DND-41 (cell line): ENCODE measurements at regions not wholly inside any gene's neighbourhood (a gene's known extent, or its start where the extent isn't known, plus 50 kb on each side); places are given as distances from the start of the nearest gene placed in this dataset.

ENCODE experiments used
- ATAC-seq: fragments of 200-7000 bp; cut with Tn5 transposase; 3 replicates; pipeline ENCODE4 v1.9.1; 2021; ENCODE audit warnings: low read depth; ENCODE audit not compliant: insufficient read depth
- DNase-seq: peaks from one replicate; pipeline ENCODE4 v3.0.0-alpha.2; 2020
- H2AFZ ChIP-seq: 2 replicates; pipeline ENCODE4 v1.6.0; 2012; ENCODE audit warnings: low read depth, low read length
- H3K27ac ChIP-seq: 2 replicates; pipeline ENCODE4 v1.5.1; 2012; ENCODE audit warnings: low read length, inconsistent platforms
- H3K27me3 ChIP-seq: fragments of 200-600 bp; sonication (generic); 2 replicates; pipeline ENCODE4 v1.6.0; 2012; ENCODE audit warnings: low read length, mild to moderate bottlenecking, inconsistent platforms; ENCODE audit not compliant: insufficient read depth, poor library complexity
- H3K36me3 ChIP-seq: 2 replicates; pipeline ENCODE4 v1.5.1; 2012; ENCODE audit warnings: low read length, inconsistent platforms; ENCODE audit not compliant: insufficient read depth
- H3K4me1 ChIP-seq: 2 replicates; pipeline ENCODE4 v1.5.1; 2012; ENCODE audit warnings: mild to moderate bottlenecking, low read length; ENCODE audit not compliant: insufficient read depth
- H3K4me2 ChIP-seq: 2 replicates; pipeline ENCODE4 v1.6.0; 2012; ENCODE audit warnings: mild to moderate bottlenecking, moderate library complexity, low read length, inconsistent platforms; ENCODE audit not compliant: insufficient read depth
- H3K4me3 ChIP-seq, 2 experiments: fragments of 200-600 bp in 1 of 2; shearing (Covaris generic) in 1 of 2; 2 replicates each; pipeline ENCODE4 v1.5.1; 2012 to 2016; ENCODE audit warnings: inconsistent platforms in 2 of 2, low read length in 2 of 2, mild to moderate bottlenecking in 2 of 2, low read depth in 1 of 2, moderate library complexity in 1 of 2
- H3K79me2 ChIP-seq: 2 replicates; pipeline ENCODE4 v1.6.0; 2012; ENCODE audit warnings: low read length, inconsistent platforms; ENCODE audit not compliant: insufficient read depth
- H3K9ac ChIP-seq: 2 replicates; pipeline ENCODE4 v1.6.0; 2012; ENCODE audit warnings: low read depth, mild to moderate bottlenecking, inconsistent platforms, low read length, moderate library complexity
- H3K9me3 ChIP-seq: 2 replicates; pipeline ENCODE4 v1.5.1; 2012; ENCODE audit warnings: low read length, moderate library complexity, mild to moderate bottlenecking, inconsistent platforms; ENCODE audit not compliant: insufficient read depth, severe bottlenecking
- H4K20me1 ChIP-seq: 2 replicates; pipeline ENCODE4 v1.6.0; 2012; ENCODE audit warnings: low read length; ENCODE audit not compliant: insufficient read depth
- EZH2 ChIP-seq: IDR thresholded peaks from 3 replicates; pipeline ENCODE4 v1.6.1; 2012; ENCODE audit warnings: borderline replicate concordance, low read depth, mild to moderate bottlenecking, moderate library complexity, low read length, inconsistent platforms; ENCODE audit not compliant: severe bottlenecking
- TF ChIP-seq, protein P1 (sequence below): IDR thresholded peaks from 2 replicates; pipeline ENCODE4 v1.5.1; 2012; ENCODE audit warnings: borderline replicate concordance, low read length, moderate library complexity, mild to moderate bottlenecking; ENCODE audit not compliant: poor library complexity, severe bottlenecking; ENCODE audit errors: extremely low read depth

DNA sequence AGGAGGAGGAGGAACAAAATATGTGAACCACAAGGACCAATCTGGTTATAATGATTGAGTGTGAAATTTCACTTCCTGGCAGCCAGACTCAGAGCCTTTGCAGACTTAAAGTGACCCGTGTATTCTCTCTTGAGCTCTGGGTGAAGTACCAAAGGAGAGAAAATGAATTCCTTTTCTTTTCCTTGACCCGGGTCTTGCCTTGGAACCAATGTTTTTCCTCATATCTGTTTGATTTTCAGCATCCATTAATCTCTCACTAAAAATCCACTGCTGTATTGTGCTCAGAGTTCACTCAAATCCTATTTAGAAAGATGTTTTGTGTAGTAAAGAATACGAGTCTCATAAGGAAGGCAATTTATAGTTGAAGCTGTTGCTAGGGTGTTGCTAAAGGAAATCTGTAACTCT, 78.3 kb upstream of the C1QTNF7 start:
- DNase-seq, result no peak
- Histone ChIP-seq H3K79me2 (no peaks in the 10 kb centered on the region), H3K27ac (no peak overlapping the region), H3K9me3 (no peaks in the 10 kb centered on the region), H3K9ac (no peak overlapping the region), H3K4me1 (no peaks in the 10 kb centered on the region), H4K20me1 (no peaks in the 10 kb centered on the region), H3K4me2 (no peak overlapping the region), H2AFZ (no peak overlapping the region), H3K4me3 (no peak overlapping the region), H3K27me3 (peaks cover 21% of the 10 kb centered on the region), H3K36me3 (no peaks in the 10 kb centered on the region)
- no peak for ATAC-seq
- TF ChIP-seq, protein P1, sequence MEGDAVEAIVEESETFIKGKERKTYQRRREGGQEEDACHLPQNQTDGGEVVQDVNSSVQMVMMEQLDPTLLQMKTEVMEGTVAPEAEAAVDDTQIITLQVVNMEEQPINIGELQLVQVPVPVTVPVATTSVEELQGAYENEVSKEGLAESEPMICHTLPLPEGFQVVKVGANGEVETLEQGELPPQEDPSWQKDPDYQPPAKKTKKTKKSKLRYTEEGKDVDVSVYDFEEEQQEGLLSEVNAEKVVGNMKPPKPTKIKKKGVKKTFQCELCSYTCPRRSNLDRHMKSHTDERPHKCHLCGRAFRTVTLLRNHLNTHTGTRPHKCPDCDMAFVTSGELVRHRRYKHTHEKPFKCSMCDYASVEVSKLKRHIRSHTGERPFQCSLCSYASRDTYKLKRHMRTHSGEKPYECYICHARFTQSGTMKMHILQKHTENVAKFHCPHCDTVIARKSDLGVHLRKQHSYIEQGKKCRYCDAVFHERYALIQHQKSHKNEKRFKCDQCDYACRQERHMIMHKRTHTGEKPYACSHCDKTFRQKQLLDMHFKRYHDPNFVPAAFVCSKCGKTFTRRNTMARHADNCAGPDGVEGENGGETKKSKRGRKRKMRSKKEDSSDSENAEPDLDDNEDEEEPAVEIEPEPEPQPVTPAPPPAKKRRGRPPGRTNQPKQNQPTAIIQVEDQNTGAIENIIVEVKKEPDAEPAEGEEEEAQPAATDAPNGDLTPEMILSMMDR, result no peak
- TF ChIP-seq EZH2, result no peak

DNA sequence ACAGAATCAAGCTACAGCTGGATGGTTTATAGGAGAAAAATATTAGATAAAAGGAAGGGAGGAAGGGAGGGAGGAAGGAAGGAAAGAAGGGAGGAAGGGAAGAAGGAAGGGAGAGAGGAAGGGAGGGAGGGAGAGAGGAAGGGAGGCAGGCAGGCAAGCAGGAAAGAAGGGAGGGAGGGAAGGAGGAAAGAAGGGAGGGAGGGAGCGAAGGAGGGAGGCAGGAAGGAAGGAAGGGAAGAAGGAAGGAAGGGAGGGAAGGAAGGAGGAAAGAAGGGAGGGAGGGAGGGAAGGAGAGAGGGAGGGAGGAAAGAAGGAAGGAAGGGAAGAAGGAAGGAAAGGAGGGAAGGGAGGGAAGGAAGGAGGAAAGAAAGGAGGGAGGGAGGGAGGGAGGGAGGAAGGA, 77.9 kb upstream of the C1QTNF7 start:
- H3K4me2 ChIP-seq, result no peak overlapping the region

DNA sequence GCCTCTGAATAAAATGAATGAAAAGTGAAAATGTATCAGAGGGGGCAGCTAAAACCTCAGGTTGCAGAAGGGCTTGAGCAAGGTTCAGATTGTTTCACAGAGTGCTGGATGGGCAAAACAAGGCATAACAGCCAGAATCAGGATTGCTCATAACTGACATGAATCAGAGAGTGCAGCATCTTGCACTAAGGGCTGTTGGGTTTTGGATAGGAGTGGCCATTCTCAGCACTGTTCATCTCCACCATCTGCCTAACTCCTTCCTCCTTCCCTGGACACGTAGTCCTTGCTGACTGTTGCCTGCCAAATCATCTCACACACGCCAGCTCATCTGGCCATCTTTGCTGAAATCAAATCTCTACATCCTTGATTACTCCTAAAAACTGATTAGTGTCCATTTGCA, 75.3 kb upstream of the C1QTNF7 start:
- ATAC-seq (no peak), DNase-seq (no peak)
- peaks cover 21% of the 10 kb centered on the region for H3K27me3 ChIP-seq
- TF ChIP-seq EZH2, result no peak
- TF ChIP-seq, protein P1, result no peak
- H4K20me1 ChIP-seq, result no peaks in the 10 kb centered on the region
- no peak overlapping the region for H3K4me2 ChIP-seq
- H3K9me3 ChIP-seq, result no peaks in the 10 kb centered on the region
- H3K9ac ChIP-seq, result no peak overlapping the region
- no peak overlapping the region for H3K4me3 ChIP-seq
- no peak overlapping the region for H2AFZ ChIP-seq
- no peak overlapping the region for H3K27ac ChIP-seq
- H3K36me3 ChIP-seq, result no peaks in the 10 kb centered on the region
- H3K4me1 ChIP-seq, result no peaks in the 10 kb centered on the region
- no peaks in the 10 kb centered on the region for H3K79me2 ChIP-seq

More for the DNA sequence above, 77.9 kb upstream of the C1QTNF7 start:
- Histone ChIP-seq H3K36me3 (no peaks in the 10 kb centered on the region), H2AFZ (no peak overlapping the region), H3K4me1 (no peaks in the 10 kb centered on the region), H3K4me3 (no peak overlapping the region), H3K9ac (no peak overlapping the region), H3K79me2 (no peaks in the 10 kb centered on the region), H3K27ac (no peak overlapping the region), H3K9me3 (no peaks in the 10 kb centered on the region), H4K20me1 (no peaks in the 10 kb centered on the region), H3K27me3 (peaks cover 21% of the 10 kb centered on the region)
- TF ChIP-seq EZH2, result no peak
- TF ChIP-seq, protein P1, result no peak
- DNase-seq (no peak), ATAC-seq (no peak)

DNA sequence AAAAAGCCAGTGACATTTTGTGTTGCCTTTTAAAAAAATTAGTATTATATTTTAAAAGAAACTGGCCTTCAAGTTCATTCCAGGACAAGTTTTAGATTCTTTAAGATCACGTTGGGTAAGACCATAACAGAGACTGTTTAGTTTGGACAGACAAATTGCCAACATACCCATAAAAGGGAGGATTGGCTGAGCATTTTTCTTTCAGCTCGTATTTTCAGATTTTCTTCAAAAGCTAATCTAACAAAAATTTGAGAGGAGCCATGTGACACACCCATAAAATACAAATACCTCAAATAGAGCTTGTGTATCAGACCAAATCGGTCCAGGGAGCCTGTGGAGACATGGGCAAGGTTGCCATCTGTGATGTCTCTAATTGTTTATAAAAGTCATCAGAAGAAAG, 74.6 kb upstream of the C1QTNF7 start:
- peaks cover 21% of the 10 kb centered on the region for H3K27me3 ChIP-seq
- TF ChIP-seq, protein P1, result no peak
- no peak for TF ChIP-seq EZH2
- no peak overlapping the region for H3K9ac ChIP-seq
- no peak overlapping the region for H2AFZ ChIP-seq
- no peaks in the 10 kb centered on the region for H3K9me3 ChIP-seq
- DNase-seq (no peak), ATAC-seq (no peak)
- no peak overlapping the region for H3K4me2 ChIP-seq
- H3K36me3 ChIP-seq, result no peaks in the 10 kb centered on the region
- H3K79me2 ChIP-seq, result no peaks in the 10 kb centered on the region
- H3K4me1 ChIP-seq, result no peaks in the 10 kb centered on the region
- H4K20me1 ChIP-seq, result no peaks in the 10 kb centered on the region
- H3K27ac ChIP-seq, result no peak overlapping the region
- no peak overlapping the region for H3K4me3 ChIP-seq
